GM23248 (cell line): ENCODE measurements at regions not wholly inside any gene's neighbourhood (a gene's known extent, or its start where the extent isn't known, plus 50 kb on each side); places are given as distances from the start of the nearest gene placed in this dataset.

ENCODE experiments used
- EZH2 ChIP-seq: fragments of 200-600 bp; sonication (generic); IDR thresholded peaks from 2 replicates; pipeline ENCODE4 v1.6.1; 2018; ENCODE audit warnings: antibody characterized with exemption, mild to moderate bottlenecking; ENCODE audit not compliant: insufficient read depth, poor library complexity, severe bottlenecking
- EZH2phosphoT487 ChIP-seq: fragments of 200-600 bp; sonication (generic); IDR thresholded peaks from 2 replicates; pipeline ENCODE4 v1.6.1; 2018; ENCODE audit warnings: antibody characterized with exemption, moderate library complexity, mild to moderate bottlenecking, low read depth; ENCODE audit not compliant: insufficient read depth

DNA sequence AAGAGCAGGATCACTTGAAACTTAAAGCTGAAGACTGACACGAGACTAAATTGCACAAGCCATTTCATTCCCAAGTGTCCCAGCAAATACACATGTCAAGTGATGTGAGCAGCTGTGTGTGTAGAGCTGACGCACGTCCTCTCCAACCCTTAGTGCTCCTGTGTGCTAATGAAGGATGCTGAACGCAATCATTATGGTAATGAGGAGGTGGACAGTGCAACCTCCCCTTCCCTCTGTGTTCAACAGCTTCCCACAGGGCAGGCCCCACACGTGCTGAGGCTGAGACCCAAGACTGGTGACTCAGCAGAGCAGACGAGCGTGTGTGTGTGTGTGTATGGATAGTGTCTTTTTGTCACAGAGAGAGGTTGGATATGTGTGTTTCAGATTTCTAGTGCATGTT, 702.1 kb downstream of the SEMA5A start:
- no peak for TF ChIP-seq EZH2
- TF ChIP-seq EZH2phosphoT487, result no peak
